GM18507 (cell line): ENCODE measurements at regions not wholly inside any gene's neighbourhood (a gene's known extent, or its start where the extent isn't known, plus 50 kb on each side); places are given as distances from the start of the nearest gene placed in this dataset.

Experiments used
- DNase-seq: peaks from one replicate; pipeline ENCODE4 v3.0.0; 2011; ENCODE audit warnings: low read depth; ENCODE audit not compliant: insufficient read length; ENCODE audit errors: extremely low spot score
- FAIRE-seq: peaks from 2 replicates; lab custom pipeline; 2011; peaks lifted over from hg19 to GRCh38; lab: Jason Lieb, UNC

- no peak for FAIRE-seq
- DNase-seq = no peak
These were observed 477.1 kb upstream of the SGCG start for GRCh38 chr13:22703601-22704209.

- DNase-seq (no peak), FAIRE-seq (no peak)
These were observed 472.8 kb upstream of the SGCG start for GRCh38 chr13:22707946-22708345.

GRCh38 chr13:22717036-22717435 lies 463.7 kb upstream of the SGCG start:
- no peak for DNase-seq
- no peak for FAIRE-seq

- FAIRE-seq = no peak
- DNase-seq = no peak
These were observed 454.1 kb upstream of the SGCG start for GRCh38 chr13:22726726-22727125.

GRCh38 chr13:22735011-22735995 lies 445.5 kb upstream of the SGCG start:
- no peak for FAIRE-seq
- DNase-seq = no peak

GRCh38 chr13:22736084-22736767 lies 444.6 kb upstream of the SGCG start:
- no peak for DNase-seq
- FAIRE-seq = no peak

GRCh38 chr13:22736768-22737092 lies 444.0 kb upstream of the SGCG start:
- no peak for FAIRE-seq
- DNase-seq = no peak

GRCh38 chr13:22738357-22738756 lies 442.4 kb upstream of the SGCG start:
- no peak for FAIRE-seq
- DNase-seq = no peak

GRCh38 chr13:22740264-22740663 lies 440.5 kb upstream of the SGCG start:
- DNase-seq (no peak), FAIRE-seq (no peak)

GRCh38 chr13:22744688-22745452 lies 435.9 kb upstream of the SGCG start:
- no peak for FAIRE-seq
- no peak for DNase-seq

- FAIRE-seq (no peak), DNase-seq (no peak)
These were observed 431.8 kb upstream of the SGCG start for GRCh38 chr13:22748866-22749577.

- FAIRE-seq (no peak), DNase-seq (no peak)
These were observed 431.2 kb upstream of the SGCG start for GRCh38 chr13:22749626-22750025.

GRCh38 chr13:22757530-22758120 lies 423.2 kb upstream of the SGCG start:
- FAIRE-seq (no peak), DNase-seq (no peak)

- FAIRE-seq (no peak), DNase-seq (no peak)
These were observed 422.5 kb upstream of the SGCG start for GRCh38 chr13:22758245-22758644.

GRCh38 chr13:22761709-22762108 lies 419.1 kb upstream of the SGCG start:
- FAIRE-seq = no peak
- DNase-seq = no peak

GRCh38 chr13:22765547-22765946 lies 415.2 kb upstream of the SGCG start:
- FAIRE-seq (no peak), DNase-seq (no peak)

GRCh38 chr13:22770891-22771290 lies 409.9 kb upstream of the SGCG start:
- DNase-seq = no peak
- no peak for FAIRE-seq

- DNase-seq (no peak), FAIRE-seq (no peak)
These were observed 407.3 kb upstream of the SGCG start for GRCh38 chr13:22773465-22773864.
